ENCODE measurements at regions not wholly inside any gene's neighbourhood (a gene's known extent, or its start where the extent isn't known, plus 50 kb on each side); places are given as distances from the start of the nearest gene placed in this dataset.

DNA sequence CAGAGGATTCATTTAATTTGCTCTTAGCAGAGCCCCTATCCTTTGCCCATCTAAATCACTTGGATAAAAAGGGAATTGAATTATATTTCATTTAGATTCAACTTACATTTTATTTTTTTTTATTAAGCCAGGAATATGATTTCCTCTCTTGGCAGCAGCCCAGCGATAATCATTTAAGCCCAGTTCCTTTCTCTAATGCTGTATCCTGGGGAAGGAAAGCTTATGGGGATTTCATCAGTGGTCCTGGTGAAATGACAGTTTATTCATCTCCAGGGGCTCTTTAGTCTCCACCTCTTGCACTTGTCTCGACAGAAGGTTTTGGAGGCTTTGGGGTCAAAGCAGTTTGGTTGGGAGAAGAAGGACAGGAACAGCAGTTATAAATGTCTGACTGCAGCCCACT is 50.4 kb upstream of the LRRC8D start:
- H3K9me3 Mint-ChIP-seq, result no peaks in the 10 kb centered on the region
- no peak overlapping the region for H3K4me3 Mint-ChIP-seq
- peaks cover 1% of the 10 kb centered on the region for H3K27me3 Mint-ChIP-seq
- peaks cover under 1% of the 10 kb centered on the region for H3K4me1 Mint-ChIP-seq
- no peak for DNase-seq
- H3K36me3 Mint-ChIP-seq (ENCODE audit: low read depth), result no peaks in the 10 kb centered on the region
- ChIA-PET CTCF (interaction anchor here (1.5 to 2.1 kb wide), 3 partner anchors 8 to 208 kb away, joined by 3 to 10 read pairs (median 3); no protein-coding TSS in a partner anchor), POLR2A (no interaction called here)
- H3K27ac Mint-ChIP-seq, result no peak overlapping the region

All from activated CD4-positive, alpha-beta memory T cell treated with anti-CD3 and anti-CD28 coated beads, Interleukin-2, amount 10 ng/mL, durations not matched to agents 7 days and 5 days (primary cell).